ENCODE measurements at regions not wholly inside any gene's neighbourhood (a gene's known extent, or its start where the extent isn't known, plus 50 kb on each side); places are given as distances from the start of the nearest gene placed in this dataset.

DNA sequence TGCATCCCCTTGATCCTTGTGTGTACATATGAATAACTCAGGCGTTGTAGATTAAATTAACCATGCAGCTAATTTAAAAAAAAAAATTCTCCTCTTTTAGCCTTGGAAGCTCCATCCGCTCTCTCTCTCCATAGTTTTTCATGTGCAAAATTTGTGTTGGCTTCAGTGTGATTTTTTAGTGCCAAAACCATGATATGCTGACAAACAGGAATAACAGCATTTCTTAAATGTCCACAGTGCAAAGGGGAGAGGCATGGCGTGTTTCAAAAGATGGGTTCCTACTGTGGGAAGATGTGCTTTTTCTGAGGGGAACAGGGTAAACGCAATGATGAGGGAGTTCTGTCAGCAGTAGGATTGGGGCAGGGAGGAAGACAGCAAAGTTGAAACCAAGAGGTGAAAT, 247.0 kb downstream of the ICOS start:
- no peak for DNase-seq (ENCODE audit: low read depth)

DNA sequence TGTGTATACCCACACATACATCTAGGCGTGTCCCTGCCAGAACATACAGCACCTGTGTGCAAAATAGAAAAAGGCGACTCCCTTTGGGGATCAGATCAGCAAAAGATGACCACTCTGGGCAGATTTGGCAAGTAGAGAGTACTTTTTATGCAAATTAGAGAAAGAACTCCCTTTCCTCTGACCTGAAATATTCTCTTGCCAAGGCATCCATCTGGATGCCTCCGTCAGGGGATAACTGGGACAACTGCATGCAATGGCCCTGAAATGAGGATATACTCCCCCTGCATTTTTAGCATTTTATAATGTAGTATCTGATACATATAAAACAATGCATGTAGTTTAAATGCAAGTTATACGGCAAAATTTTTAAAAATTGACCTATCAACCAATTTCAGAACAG, 247.7 kb downstream of the ICOS start:
- DNase-seq (ENCODE audit: low read depth): no peak

DNA sequence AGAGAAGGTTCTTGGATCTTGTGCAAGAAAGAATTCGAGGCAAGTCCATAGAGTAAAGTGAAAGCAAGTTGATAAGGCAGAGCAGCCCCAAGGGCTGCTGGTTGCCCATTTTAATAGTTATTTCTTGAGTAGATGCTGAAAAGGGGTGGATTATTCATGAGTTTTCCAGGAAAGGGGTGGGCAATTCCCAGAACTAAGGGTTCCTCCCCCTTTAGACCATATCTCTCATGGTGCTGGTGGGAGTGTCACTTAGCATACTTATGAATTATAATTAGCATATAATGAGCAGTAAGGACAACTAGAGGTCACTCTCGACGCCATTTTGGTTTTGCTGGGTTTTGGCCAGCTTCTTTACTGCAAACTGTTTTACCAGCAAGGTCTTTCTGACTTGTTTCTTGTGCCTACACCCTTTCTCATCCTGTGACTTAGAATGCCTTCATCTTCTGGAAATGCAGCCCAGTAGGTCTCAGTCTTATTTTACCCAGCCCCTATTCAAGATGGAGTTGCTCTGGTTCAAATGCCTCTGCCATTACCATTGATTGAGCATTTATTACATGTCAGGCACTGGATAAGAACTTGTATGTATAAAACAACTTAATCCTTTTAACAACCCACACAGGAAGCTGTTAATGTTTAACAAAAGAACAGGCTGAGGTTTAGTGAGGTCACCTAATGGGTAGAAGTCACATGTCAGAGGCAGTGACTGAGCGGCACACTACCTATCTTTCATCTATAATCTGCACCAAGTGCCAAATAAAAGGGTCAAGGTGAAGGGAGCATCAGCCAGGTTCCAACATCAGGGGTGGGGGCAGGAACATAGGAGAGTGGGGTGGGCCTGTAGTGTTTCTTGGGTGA, 250.9 kb downstream of the ICOS start:
- no peak for DNase-seq (ENCODE audit: low read depth)

DNA sequence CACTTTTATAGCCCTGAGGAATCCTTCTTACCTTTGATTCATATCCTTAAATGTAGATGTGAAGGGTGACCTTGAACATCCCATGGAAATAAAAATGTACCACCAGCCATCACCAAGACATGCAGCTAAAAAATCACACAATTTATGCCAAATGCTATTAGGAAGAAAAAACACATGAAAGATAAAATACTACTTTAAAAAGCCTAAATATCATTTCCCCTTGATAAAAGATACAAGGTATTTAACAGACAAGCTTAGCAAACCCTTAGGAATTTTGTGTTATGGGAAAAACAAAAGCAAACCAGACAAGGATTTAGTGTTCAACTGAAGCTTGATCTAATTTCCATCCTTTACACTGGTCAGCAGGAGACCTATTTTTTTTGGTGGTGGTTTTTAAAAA, 255.0 kb downstream of the ICOS start:
- DNase-seq (ENCODE audit: low read depth): no peak

DNA sequence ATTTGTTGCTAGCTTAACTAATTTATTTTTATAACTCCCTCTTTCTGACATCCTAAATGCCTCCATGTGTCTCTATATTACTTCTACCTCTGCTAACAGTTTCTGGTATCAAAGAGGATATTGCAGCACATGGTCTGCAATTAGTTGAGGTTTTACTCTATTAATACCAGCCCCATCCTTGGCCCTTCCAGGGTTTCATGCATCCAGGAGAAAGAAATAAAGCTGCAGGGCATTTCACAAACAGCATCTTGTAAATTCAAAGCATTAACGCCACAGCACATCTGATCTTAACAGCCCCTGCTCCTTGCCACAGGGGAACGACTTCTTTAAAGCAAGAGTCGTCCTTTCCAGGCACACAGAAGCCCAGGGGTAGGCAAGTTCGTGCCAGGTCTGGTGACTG, 258.9 kb downstream of the ICOS start:
- no peak for DNase-seq (ENCODE audit: low read depth)

DNA sequence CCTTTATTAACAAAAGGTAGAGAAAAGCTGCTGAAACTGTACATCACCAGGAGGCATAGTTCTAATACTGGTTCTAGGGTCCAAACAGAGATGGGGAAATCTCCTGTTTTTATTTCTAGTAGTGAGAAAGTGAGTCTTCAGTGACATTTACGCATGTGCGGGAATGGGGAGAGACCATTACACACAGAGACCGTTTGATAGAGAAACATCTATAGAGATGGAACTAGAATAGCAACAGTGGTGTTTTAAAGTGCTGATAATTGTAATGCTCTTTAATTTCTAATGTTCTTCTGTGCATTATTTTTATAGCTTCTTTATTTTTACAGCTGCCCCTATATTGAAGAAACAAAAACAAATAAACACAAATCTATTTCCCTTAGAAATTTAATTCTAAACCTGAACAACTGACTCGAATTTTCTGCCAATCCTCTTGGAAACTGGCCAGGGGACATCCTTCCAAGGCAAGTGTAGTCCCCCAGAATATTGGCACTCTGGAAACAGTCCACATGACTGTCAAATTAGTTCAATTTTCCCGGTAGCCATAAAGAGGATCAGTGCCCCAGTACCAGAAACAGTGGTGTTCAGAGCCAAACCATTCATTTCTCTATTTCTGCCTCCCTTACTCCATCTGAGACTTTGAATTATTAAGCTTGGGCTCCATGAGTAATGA, 260.9 kb downstream of the ICOS start:
- DNase-seq (ENCODE audit: low read depth): no peak

DNA sequence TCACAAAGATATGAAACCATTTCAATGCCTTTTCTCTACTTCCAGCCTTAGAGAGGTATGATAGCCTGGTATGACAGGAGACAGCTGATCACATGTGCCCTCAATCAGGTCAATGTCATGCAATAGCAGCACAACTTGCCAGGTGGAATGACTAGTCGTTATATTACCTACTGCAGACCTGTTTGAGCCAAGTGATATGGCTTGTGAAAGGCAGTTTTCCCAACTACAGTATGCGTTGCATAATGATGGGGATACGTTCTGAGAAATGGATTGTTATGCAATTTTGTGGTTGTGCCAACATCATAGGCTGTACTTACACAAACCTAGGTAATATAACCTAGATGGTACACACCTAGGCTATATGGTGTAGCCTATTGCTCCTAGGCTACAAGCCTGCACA, 262.8 kb downstream of the ICOS start:
- DNase-seq (ENCODE audit: low read depth): no peak

DNA sequence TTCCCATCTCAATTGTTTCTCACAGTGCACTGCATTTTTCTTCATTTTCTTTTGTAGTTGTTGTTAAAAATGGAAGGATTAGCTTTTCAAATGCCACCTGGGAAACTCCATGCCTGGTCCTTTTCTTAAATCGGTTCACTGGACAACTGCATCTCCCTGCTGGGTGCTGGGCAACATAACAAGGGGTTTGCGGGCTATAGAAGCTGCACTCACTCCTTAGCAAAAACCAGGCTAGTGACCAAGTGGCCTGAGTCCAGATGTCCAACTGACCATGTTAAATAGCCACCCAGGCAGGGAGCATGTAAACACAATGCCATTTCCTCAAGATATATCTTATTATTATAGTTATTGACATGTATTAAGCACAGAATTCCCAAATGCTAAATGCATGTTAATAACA, 264.9 kb downstream of the ICOS start:
- no peak for DNase-seq (ENCODE audit: low read depth)

DNA sequence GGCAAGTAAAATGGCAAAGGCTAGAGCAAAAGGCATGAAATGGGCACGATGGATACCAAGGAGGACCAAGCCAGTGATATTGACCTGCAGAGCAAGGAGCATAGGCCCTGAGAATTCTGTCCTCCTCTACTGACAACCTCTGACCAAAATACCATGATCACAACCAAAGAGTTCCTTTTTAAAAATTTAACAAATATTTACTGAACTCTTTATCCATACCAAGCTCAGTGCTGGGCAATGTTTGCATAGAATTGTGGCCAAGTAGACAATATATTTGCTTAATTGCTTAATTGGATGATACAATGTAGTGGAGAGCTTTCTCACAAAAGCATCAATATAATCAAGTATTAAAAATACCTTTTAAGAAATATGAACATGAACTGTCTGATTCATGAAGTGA, 265.7 kb downstream of the ICOS start:
- DNase-seq (ENCODE audit: low read depth): no peak

DNA sequence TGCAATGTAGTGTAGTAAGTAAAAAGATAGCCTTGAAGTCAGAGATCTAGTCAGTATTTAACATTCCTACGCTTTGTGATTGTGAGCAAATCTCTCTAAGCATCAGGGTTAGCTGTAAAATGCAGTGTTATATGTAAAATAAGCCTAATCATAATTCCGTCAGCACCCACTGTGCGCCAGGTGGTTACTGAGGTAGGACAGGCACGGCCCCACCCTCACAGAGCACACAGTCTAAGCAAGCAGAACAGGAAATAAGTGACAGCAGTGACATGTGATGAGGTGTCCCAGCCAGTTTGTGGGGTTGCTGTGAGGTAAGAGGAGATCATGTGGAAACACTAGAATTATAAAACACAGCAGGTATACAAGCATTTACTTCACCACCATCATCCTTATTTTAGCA, 267.1 kb downstream of the ICOS start:
- no peak for DNase-seq (ENCODE audit: low read depth)

DNA sequence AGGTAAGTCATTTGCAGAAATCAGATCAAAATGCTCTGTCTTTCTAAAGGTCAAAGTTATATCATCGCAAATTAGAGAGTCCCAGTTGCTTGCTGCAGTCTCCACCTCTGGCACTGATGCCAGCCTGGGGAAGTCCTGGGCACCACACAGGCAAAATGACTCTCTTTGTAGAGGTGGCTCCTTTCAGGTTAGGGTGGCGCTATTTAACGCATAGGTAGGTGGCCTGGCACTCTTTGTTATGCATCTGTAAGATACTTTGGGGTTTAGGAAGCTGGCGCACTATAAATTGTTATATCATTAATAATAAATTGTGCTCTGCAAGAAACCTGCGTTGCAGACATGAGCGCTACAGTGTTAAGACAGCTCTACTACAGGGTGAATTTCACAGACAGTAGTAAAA, 268.5 kb downstream of the ICOS start:
- DNase-seq (ENCODE audit: low read depth): no peak

DNA sequence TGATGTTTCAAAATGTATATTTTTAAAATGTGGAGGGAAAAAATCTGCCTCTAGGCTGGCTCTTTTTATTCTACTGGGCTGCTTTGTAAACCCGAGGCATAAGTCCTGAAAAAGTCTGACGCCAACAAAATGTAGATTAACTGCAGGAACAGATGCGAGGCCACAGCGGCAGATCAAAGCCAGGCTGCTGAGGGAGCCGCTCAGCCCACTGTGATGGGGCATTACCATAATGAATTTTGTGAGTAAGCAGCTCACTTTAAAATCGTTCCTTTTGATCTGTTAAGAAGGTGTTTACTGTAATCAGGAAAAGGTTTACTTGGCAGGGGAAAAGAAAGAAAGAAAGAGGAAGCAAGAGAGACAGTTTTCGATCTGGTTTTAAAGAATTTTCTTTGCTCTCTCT, 269.0 kb downstream of the ICOS start:
- no peak for DNase-seq (ENCODE audit: low read depth)

DNA sequence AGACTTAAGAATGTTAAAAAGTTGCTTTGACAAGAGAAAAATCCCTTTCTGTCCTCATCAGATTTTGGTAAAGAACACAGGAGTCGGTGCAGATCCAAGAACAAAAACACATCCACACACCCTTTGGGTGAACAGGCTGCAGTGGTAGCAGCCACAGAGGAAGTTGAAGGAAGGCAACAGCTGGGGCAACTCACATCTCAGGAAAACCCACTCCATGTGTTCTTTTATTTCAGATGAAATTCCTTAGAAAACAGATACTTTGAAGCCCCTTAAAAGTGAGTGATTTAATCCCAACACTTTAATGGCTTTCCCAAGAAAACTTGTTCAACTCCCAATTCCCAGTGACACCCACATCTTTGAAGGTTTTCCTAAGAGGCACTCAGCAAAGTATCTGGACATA, 271.3 kb downstream of the ICOS start:
- DNase-seq (ENCODE audit: low read depth): no peak

DNA sequence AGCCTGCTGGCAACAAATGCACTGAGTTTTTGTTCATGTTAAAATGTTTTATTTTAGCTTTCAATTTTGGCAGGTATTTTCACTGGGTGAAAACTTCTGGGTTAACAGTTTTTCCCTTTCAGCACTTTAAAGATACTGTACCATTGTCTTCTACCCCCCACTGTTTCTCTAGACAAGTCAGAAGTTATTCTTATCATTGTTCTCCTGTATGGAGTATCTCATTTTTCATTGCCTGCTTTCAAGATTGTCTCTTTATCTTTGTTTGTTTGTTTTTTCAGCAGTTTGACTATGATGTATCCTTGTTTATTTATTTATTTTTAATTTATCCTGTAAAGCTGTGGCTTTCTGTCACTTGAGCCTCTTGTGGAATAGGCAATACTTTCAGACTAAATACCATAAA, 277.0 kb downstream of the ICOS start:
- DNase-seq (ENCODE audit: low read depth): no peak

DNA sequence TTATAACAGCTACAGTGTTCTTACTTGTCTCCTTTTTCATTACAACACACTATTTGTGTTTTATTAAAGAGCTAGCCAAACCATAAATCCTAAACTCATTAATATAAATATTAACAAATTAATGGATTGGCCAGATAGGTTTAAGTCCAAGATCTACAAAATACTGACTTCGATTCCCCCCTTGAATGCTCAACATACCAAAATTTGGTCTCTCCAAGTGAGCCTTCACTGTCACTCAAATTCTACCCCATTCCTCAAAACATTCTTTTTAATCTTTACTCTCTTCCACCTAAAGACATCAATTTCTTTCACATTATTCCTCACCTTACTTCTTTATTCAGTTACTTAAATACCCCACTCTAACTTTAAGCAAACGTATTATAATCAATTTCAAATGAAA, 281.5 kb downstream of the ICOS start:
- DNase-seq (ENCODE audit: low read depth): no peak

DNA sequence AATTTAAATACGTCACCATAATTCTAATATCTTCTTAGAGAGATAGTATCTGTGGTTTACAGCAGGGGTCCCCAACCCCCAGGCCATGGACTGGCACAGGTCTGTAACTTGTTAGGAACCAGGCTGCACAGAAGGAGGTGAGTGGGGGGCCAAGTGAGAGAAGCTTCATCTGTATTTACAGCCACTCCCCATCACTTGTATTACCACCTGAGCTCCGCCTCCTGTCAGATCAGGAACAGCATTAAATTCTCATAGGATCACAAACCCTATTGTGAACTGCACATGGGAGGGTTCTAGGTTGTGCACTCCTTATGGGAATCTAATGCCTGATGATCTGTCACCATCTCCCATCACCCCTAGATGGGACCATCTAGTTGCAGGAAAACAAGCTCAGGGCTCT, 282.6 kb downstream of the ICOS start:
- DNase-seq (ENCODE audit: low read depth): no peak

DNA sequence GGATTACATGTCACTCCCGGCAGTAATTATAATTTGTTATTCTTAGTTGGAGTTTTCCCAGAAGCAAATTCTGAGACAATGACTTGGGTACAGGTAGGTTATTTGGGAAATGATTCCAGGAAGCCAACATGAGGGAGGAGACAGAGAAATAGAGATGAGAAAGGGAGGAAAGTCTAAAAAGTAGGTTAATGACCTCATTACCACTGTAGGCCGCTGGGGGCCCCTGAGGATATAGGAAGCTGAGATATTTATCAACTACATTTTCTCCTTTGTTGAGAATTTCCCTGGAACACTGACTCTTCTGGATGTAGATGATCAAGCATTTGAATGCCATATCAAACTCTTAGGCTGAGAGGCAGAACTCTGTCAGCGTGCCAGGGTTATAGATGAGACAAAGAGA, 284.3 kb downstream of the ICOS start:
- DNase-seq (ENCODE audit: low read depth): no peak

DNA sequence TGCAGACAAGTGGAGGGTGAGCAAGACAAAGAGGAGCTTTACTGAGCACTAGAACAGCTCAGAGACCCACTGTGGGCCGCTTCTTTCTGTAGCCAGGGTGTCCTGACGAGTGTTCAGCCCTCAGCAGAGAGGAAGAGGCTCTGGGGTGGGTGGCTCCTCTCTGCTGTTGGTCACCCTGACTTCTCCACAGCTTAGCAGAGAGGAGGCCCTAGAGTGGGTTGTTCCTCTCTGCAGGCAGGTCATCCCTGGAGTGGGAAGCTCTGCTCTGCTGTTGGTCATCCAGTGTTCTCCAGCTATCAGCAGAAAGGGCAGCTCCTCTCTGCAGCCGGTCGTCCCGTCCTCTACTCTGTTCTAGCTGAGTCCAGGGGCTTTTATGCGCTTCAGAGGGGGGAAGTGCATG, 286.5 kb downstream of the ICOS start:
- no peak for DNase-seq (ENCODE audit: low read depth)

DNA sequence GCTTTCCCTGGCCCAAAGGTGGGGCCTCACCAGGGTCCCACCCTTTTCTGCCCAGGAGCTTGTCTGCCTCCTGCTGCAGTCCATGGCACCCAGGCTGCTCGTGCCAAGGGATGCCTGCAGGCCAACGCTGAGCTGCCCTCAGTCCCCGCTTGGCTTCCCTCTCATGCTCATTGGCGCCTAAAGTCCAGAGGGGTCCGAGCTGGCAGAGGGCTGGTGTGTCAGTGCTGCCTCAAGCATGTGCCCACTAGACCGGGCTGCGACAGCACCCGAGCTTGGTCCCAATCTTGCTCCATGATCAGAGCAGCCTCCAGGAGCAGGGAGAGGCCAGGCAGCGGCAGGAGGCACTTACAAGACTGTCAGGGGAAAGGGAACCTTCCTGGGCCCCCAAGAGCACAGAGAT, 287.0 kb downstream of the ICOS start:
- no peak for DNase-seq (ENCODE audit: low read depth)

DNA sequence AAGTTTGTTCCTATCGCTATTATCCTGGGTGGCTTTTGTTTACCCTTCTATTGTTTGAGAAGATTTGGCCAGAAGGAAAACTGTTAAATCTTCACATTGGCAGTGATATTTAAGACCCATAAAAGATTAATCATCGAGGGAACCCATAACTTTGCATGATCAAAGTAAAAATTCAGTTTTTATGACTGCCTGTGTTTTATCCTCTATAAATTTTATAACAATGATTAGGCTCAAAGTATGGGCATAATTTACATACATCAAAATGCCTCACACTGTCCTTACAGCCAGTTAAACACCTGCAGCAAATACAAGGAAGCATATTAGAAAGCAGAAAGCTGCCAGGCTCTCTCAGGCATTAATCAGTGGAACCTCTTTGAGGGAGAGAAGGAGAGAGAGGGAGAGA, 289.1 kb downstream of the ICOS start:
- DNase-seq (ENCODE audit: low read depth): no peak

DNA sequence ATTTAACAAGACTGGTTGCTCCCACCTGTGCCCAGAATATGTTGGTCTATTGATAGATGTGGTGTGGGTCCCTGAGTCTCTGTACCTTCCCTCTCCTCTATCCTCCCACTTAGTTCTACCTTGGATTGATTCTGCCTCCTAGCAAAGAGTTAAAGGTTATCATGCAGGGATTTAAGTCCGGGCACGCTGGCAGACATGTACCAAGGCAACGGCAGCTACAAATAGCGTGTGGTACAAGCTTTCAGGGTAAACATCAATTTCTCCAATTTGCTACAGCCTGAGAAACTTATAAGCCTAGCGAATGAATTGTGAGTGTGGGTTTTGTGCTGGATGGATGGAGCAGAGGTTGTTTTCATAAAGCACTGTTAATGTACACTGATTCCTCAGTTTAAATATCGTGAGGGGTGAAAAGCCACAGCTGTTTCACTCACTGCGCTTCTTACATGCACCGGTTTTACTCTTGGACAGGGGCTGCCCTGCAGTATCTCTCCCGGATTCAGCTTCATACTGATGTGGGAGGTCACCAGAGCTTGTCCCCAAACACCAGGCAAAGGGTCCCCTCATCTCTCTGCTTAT, 289.8 kb downstream of the ICOS start:
- DNase-seq (ENCODE audit: low read depth): no peak

DNA sequence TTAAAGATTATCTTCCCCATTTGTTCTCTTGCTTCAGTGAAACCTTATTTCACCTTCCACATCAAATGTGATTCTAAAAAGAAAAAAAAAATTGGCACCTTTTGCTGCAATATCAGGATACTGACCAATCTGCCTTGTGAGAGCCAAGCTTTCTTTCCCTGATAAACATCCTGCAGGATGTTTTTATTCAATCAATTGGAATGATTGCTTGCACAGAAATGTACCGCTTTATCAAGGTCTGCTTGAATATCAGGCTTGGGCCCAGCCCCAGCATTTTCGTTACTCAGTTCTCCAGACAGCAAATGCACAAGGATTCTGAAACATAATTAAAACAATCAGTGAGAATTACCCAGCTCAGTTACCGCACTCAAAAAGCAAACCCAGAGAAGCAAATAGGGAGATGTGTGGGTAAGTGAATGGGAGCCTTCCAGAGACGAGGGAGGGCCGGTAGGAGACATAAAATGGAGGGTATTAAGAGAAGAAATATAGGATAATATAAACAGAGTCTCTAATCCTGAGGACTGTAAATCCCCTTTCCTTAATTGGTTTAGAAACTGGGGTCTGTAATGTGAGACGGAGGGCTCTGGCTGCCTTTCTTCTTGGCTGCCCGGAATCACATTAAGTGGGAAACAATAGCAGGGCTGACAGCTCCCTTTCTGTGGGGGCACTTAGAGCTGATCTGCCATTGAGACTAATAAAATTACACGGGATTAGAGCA, 291.8 kb downstream of the ICOS start:
- DNase-seq (ENCODE audit: low read depth): no peak

DNA sequence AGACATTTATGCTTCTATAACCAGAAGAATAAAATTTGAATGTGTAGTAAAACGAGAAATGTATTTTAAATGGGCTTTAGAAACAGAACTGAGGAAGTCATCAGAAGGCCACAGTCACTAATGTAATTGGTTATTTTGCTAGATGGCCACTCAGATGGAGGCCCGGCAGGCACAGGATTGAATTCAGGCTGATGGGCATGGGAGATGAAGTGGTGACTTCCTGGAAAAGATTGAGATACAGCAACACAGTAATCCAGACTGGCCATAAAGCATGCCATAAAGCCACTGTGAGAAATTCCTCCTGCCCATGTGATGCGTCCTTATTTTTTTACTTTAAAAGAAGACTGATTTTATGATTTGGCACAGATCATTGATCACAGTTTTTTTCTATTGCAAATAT, 297.7 kb downstream of the ICOS start:
- DNase-seq (ENCODE audit: low read depth): no peak
